Gastroesophageal sphincter (tissue), 4 donors: ENCODE measurements at regions not wholly inside any gene's neighbourhood (a gene's known extent, or its start where the extent isn't known, plus 50 kb on each side); places are given as distances from the start of the nearest gene placed in this dataset.

Source experiments
- ATAC-seq: fragments of 150-250 bp; one replicate; pipeline ENCODE4 v1.9.1; 2016; ENCODE audit warnings: mild to moderate bottlenecking, moderate library complexity
- H3K27ac ChIP-seq, 4 donors: fragments of 200-600 bp; sonication (generic) in 3 of 4; 1 replicate in 3 of 4; 2 replicates in 1 of 4; pipeline ENCODE4 v1.5.1; 2016 to 2019
- H3K27me3 ChIP-seq: fragments of 200-600 bp; sonication (generic); one replicate; pipeline ENCODE4 v1.5.1; 2019
- H3K36me3 ChIP-seq, 2 donors: fragments of 200-600 bp; sonication (generic); one replicate each; pipeline ENCODE4 v1.5.1; 2019; ENCODE audit warnings: control low read depth in 1 of 2
- H3K4me1 ChIP-seq, 3 donors: fragments of 200-600 bp; sonication (generic); 1 replicate in 2 of 3; 2 replicates in 1 of 3; pipeline ENCODE4 v1.5.1; 2016 to 2019; ENCODE audit warnings: control low read depth in 2 of 3
- H3K4me3 ChIP-seq, 2 donors: fragments of 200-600 bp; sonication (generic); one replicate each; pipeline ENCODE4 v1.5.1; 2019; ENCODE audit warnings: mild to moderate bottlenecking in 1 of 2, moderate library complexity in 1 of 2
- H3K9me3 ChIP-seq, 3 donors: fragments of 200-600 bp; sonication (generic); one replicate each; pipeline ENCODE4 v1.5.1; 2017 to 2019; ENCODE audit warnings: control low read depth in 2 of 3
- CTCF ChIP-seq, 4 experiments: fragments of 200-600 bp in 2 of 4; fragments of 450-650 bp in 2 of 4; sonication (generic) in 1 of 4; IDR thresholded peaks; one replicate each; pipeline ENCODE4 v1.5.1; 2017 to 2019; ENCODE audit warnings: antibody characterized with exemption in 4 of 4, mild to moderate bottlenecking in 2 of 4, moderate library complexity in 2 of 4
- EP300 ChIP-seq: sonication (generic); formaldehyde crosslinking; IDR thresholded peaks from one replicate; pipeline ENCODE4 v1.6.1; 2017; ENCODE audit warnings: antibody characterized with exemption, mild to moderate bottlenecking
- POLR2A ChIP-seq, 2 donors: fragments of 450-650 bp; IDR thresholded peaks; one replicate each; pipeline ENCODE4 v1.6.1; 2017; ENCODE audit warnings: antibody characterized with exemption in 2 of 2, mild to moderate bottlenecking in 2 of 2, moderate library complexity in 1 of 2
- POLR2AphosphoS5 ChIP-seq: sonication (generic); formaldehyde crosslinking; IDR thresholded peaks from one replicate; pipeline ENCODE4 v1.6.1; 2017; ENCODE audit warnings: antibody characterized with exemption
- whole genome bisulfite sequencing, 2 donors: methylation state at CpG; one replicate each; pipeline ENCODE4 v1.1.5; 2018; ENCODE audit warnings: low coverage in 1 of 2; 5-methylcytosine and 5-hydroxymethylcytosine counted together

- no peaks in the 10 kb centered on the region for H3K4me1 ChIP-seq
- H3K4me3 ChIP-seq, result no peak overlapping the region
- no peaks in the 10 kb centered on the region for H3K36me3 ChIP-seq
- ATAC-seq, result no peak
- TF ChIP-seq CTCF (IDR thresholded peaks at IDR 0.05) (no peak), POLR2A (IDR thresholded peaks at IDR 0.05) (no peak), EP300 (no peak), POLR2AphosphoS5 (no peak)
- no peak overlapping the region for H3K27ac ChIP-seq
- 80 to 92% methylated on average over 1 to 6 of the region's 6 CpGs for WGBS, 2 donors
- H3K27me3 ChIP-seq, result no peaks in the 10 kb centered on the region
- no peaks in the 10 kb centered on the region for H3K9me3 ChIP-seq
These were observed 127.1 kb downstream of the MAF start for GRCh38 chr16:79473456-79473855.

GRCh38 chr16:79472426-79472825 lies 128.1 kb downstream of the MAF start:
- Histone ChIP-seq H3K9me3 (no peaks in the 10 kb centered on the region), H3K4me3 (no peak overlapping the region), H3K27me3 (no peaks in the 10 kb centered on the region), H3K27ac (no peak overlapping the region), H3K36me3 (no peaks in the 10 kb centered on the region), H3K4me1 (no peaks in the 10 kb centered on the region)
- ATAC-seq, result no peak
- WGBS, 2 donors, result 83 to 84% methylated on average over 3 of the region's 3 CpGs
- TF ChIP-seq POLR2A (IDR thresholded peaks at IDR 0.05) (no peak), CTCF (IDR thresholded peaks at IDR 0.05) (no peak), EP300 (no peak)

- ATAC-seq, result peak; percentile 43
- Histone ChIP-seq H3K27ac (no peak overlapping the region), H3K9me3 (no peaks in the 10 kb centered on the region), H3K4me1 (no peaks in the 10 kb centered on the region), H3K36me3 (no peaks in the 10 kb centered on the region), H3K4me3 (no peak overlapping the region), H3K27me3 (no peaks in the 10 kb centered on the region)
- TF ChIP-seq POLR2AphosphoS5 (no peak), EP300 (no peak), POLR2A (IDR thresholded peaks at IDR 0.05) (no peak), CTCF (IDR thresholded peaks at IDR 0.05) (no peak)
- 78% methylated on average over 8 of the region's 10 CpGs; no CpG with 5 or more reads in 1 of the 2 donors for WGBS, 2 donors
These were observed 130.5 kb downstream of the MAF start for GRCh38 chr16:79469999-79470398.

- H3K9me3 ChIP-seq, result no peaks in the 10 kb centered on the region
- no peak overlapping the region for H3K4me3 ChIP-seq
- no peak overlapping the region for H3K27ac ChIP-seq
- H3K4me1 ChIP-seq, result no peaks in the 10 kb centered on the region
- H3K36me3 ChIP-seq, result no peaks in the 10 kb centered on the region
- TF ChIP-seq EP300 (no peak), CTCF (IDR thresholded peaks at IDR 0.05) (no peak), POLR2A (IDR thresholded peaks at IDR 0.05) (no peak), POLR2AphosphoS5 (no peak)
- WGBS, 2 donors, result 82 to 88% methylated on average over 3 to 4 of the region's 4 CpGs
- no peak for ATAC-seq
- H3K27me3 ChIP-seq, result no peaks in the 10 kb centered on the region
These were observed 131.9 kb downstream of the MAF start for GRCh38 chr16:79468631-79469030.

- Histone ChIP-seq H3K9me3 (no peaks in the 10 kb centered on the region), H3K27me3 (no peaks in the 10 kb centered on the region), H3K4me3 (no peak overlapping the region), H3K27ac (no peak overlapping the region), H3K4me1 (no peaks in the 10 kb centered on the region), H3K36me3 (no peaks in the 10 kb centered on the region)
- no peak for TF ChIP-seq EP300
- TF ChIP-seq POLR2A (IDR thresholded peaks at IDR 0.05), result no peak
- no peak for TF ChIP-seq POLR2AphosphoS5
- WGBS, 2 donors, result 78 to 79% methylated on average over 2 to 7 of the region's 10 CpGs
- ATAC-seq, result no peak
These were observed 132.4 kb downstream of the MAF start for GRCh38 chr16:79468121-79468552.

- Histone ChIP-seq H3K4me1 (no peaks in the 10 kb centered on the region), H3K27ac (no peak overlapping the region), H3K4me3 (no peak overlapping the region), H3K36me3 (no peaks in the 10 kb centered on the region), H3K27me3 (no peaks in the 10 kb centered on the region), H3K9me3 (no peaks in the 10 kb centered on the region)
- no peak for ATAC-seq
- 78 to 83% methylated on average over 1 to 2 of the region's 2 CpGs for WGBS, 2 donors
- TF ChIP-seq POLR2A (IDR thresholded peaks at IDR 0.05) (no peak), CTCF (IDR thresholded peaks at IDR 0.05) (no peak), EP300 (no peak), POLR2AphosphoS5 (no peak)
These were observed 134.4 kb downstream of the MAF start for GRCh38 chr16:79466111-79466510.
